ENCODE measurements at regions not wholly inside any gene's neighbourhood (a gene's known extent, or its start where the extent isn't known, plus 50 kb on each side); places are given as distances from the start of the nearest gene placed in this dataset.

DNA sequence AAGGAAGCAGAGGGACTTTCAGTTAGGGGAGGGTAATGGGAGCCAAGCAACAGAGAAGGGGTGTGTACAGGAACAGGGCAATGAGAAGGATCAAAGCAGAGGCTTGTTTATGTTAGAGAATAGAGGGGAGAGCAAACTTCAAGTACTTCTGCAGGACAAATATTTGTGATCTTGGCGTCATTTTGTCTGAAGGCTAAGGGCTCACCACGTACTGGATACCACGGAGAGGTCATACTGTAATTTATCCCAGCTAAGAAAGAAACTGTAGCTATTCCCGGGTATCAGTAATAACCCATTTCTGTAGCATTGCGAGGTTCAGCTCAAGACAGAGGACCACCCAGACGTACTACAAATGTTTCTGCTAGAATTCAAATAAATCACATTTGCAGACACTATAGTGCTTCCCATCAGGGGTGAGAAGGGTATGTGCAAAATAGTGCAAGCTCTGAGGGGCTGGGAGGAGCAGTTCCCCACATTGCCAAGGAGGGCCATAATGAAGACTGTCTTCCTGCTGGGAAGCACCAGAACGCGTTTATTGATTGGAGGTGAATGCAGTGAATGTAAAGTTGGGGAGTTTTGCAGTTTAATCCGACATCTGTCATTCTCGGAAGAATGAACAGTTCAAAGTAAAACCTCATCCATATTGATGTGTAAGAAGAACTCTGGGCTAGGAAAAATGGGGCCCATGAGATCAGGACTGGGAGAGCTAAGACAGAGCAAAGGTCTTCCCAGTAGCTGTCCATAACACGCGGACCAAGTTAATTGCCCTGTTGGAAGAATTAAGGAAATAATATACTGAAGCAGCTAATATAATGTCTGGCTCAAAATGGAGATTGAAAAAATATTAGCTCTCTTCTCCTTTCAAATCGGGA, 136.9 kb downstream of the RWDD3 start:
- TF ChIP-seq POLR2A (IDR thresholded peaks at IDR 0.05): no peak
- TF ChIP-seq, protein P1, sequence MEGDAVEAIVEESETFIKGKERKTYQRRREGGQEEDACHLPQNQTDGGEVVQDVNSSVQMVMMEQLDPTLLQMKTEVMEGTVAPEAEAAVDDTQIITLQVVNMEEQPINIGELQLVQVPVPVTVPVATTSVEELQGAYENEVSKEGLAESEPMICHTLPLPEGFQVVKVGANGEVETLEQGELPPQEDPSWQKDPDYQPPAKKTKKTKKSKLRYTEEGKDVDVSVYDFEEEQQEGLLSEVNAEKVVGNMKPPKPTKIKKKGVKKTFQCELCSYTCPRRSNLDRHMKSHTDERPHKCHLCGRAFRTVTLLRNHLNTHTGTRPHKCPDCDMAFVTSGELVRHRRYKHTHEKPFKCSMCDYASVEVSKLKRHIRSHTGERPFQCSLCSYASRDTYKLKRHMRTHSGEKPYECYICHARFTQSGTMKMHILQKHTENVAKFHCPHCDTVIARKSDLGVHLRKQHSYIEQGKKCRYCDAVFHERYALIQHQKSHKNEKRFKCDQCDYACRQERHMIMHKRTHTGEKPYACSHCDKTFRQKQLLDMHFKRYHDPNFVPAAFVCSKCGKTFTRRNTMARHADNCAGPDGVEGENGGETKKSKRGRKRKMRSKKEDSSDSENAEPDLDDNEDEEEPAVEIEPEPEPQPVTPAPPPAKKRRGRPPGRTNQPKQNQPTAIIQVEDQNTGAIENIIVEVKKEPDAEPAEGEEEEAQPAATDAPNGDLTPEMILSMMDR (IDR thresholded peaks at IDR 0.05): no peak
- TF ChIP-seq POLR2AphosphoS5 (IDR thresholded peaks at IDR 0.05): no peak
